WTC11 (cell line): ENCODE measurements at regions not wholly inside any gene's neighbourhood (a gene's known extent, or its start where the extent isn't known, plus 50 kb on each side); places are given as distances from the start of the nearest gene placed in this dataset.

Source experiments
- AFF4 ChIP-seq: sonication (generic); formaldehyde crosslinking; IDR thresholded peaks from 2 replicates; pipeline ENCODE4 v1.8.1; 2023; ENCODE audit warnings: mild to moderate bottlenecking, missing genetic modification reagents, borderline replicate concordance
- ELF4 ChIP-seq: sonication (generic); formaldehyde crosslinking; IDR thresholded peaks from 2 replicates; pipeline ENCODE4 v1.8.1; 2022; ENCODE audit warnings: low read depth, mild to moderate bottlenecking, moderate library complexity, missing genetic modification reagents
- ETV6 ChIP-seq: sonication (generic); formaldehyde crosslinking; IDR thresholded peaks from 2 replicates; pipeline ENCODE4 v1.8.1; 2022; ENCODE audit warnings: mild to moderate bottlenecking, missing genetic modification reagents
- JUN ChIP-seq: sonication (generic); formaldehyde crosslinking; IDR thresholded peaks from 2 replicates; pipeline ENCODE4 v1.8.0; 2023; ENCODE audit warnings: mild to moderate bottlenecking, missing genetic modification reagents
- MLX ChIP-seq: sonication (generic); formaldehyde crosslinking; IDR thresholded peaks from 2 replicates; pipeline ENCODE4 v1.8.1; 2023; ENCODE audit warnings: mild to moderate bottlenecking, missing genetic modification reagents, moderate library complexity
- TF ChIP-seq, protein P1 (sequence below): fragments of 200-600 bp; IDR thresholded peaks from 2 replicates; pipeline ENCODE4 v1.8.0; 2022; ENCODE audit warnings: antibody characterized with exemption

DNA sequence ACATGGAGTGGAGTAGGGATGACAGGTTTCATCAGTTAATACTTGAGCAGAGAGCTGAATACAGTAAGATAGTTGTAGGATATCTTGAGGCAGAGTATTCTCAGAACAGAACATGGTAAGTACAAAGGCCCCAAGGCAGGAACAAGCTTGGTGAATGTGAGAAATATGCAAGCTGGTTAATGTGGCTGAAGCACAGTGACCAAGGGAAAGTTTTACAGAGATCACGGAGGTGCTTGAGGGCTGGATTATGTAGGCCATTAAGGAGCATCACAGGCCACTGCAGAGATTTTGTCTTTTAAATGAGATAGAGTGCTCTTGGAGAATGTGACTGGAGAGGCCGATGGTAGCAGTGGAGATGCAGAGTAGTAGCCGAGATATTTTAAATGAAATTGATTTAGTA, 54.0 kb upstream of the BOLA1 start:
- TF ChIP-seq, protein P1, sequence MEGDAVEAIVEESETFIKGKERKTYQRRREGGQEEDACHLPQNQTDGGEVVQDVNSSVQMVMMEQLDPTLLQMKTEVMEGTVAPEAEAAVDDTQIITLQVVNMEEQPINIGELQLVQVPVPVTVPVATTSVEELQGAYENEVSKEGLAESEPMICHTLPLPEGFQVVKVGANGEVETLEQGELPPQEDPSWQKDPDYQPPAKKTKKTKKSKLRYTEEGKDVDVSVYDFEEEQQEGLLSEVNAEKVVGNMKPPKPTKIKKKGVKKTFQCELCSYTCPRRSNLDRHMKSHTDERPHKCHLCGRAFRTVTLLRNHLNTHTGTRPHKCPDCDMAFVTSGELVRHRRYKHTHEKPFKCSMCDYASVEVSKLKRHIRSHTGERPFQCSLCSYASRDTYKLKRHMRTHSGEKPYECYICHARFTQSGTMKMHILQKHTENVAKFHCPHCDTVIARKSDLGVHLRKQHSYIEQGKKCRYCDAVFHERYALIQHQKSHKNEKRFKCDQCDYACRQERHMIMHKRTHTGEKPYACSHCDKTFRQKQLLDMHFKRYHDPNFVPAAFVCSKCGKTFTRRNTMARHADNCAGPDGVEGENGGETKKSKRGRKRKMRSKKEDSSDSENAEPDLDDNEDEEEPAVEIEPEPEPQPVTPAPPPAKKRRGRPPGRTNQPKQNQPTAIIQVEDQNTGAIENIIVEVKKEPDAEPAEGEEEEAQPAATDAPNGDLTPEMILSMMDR, result no peak
- TF ChIP-seq JUN (no peak), ELF4 (CRISPR knock-in tag) (no peak), AFF4 (no peak), MLX (CRISPR knock-in tag) (no peak), ETV6 (no peak)
